ENCODE measurements at regions not wholly inside any gene's neighbourhood (a gene's known extent, or its start where the extent isn't known, plus 50 kb on each side); places are given as distances from the start of the nearest gene placed in this dataset.

GRCh38 chr11:134597452-134597851, 185.4 kb upstream of the B3GAT1 start:
- TF ChIP-seq, protein P1, sequence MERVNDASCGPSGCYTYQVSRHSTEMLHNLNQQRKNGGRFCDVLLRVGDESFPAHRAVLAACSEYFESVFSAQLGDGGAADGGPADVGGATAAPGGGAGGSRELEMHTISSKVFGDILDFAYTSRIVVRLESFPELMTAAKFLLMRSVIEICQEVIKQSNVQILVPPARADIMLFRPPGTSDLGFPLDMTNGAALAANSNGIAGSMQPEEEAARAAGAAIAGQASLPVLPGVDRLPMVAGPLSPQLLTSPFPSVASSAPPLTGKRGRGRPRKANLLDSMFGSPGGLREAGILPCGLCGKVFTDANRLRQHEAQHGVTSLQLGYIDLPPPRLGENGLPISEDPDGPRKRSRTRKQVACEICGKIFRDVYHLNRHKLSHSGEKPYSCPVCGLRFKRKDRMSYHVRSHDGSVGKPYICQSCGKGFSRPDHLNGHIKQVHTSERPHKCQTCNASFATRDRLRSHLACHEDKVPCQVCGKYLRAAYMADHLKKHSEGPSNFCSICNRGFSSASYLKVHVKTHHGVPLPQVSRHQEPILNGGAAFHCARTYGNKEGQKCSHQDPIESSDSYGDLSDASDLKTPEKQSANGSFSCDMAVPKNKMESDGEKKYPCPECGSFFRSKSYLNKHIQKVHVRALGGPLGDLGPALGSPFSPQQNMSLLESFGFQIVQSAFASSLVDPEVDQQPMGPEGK (tag by site-specific recombination; IDR thresholded peaks at IDR 0.05): no peak
- TF ChIP-seq ZBTB21 (tag by site-specific recombination; IDR thresholded peaks at IDR 0.05) (no peak), PBX3 (CRISPR knock-in tag; IDR thresholded peaks at IDR 0.05) (no peak), ZNF664 (tag by site-specific recombination; IDR thresholded peaks at IDR 0.05) (no peak), ZSCAN5A (tag by site-specific recombination; IDR thresholded peaks at IDR 0.05) (no peak), CTCF (tag by site-specific recombination; IDR thresholded peaks at IDR 0.05) (no peak), ZNF585B (tag by site-specific recombination; IDR thresholded peaks at IDR 0.05) (no peak)

All from HEK293 (cell line).